Naive thymus-derived CD4-positive, alpha-beta T cell (primary cell): ENCODE measurements at regions not wholly inside any gene's neighbourhood (a gene's known extent, or its start where the extent isn't known, plus 50 kb on each side); places are given as distances from the start of the nearest gene placed in this dataset.
A peak's percentile ranks its signal among the peaks of the same experiment; 100 is the strongest.

ENCODE experiments used
- ATAC-seq: fragments of 150-1000 bp; cut with Tn5 transposase; 2 replicates; pipeline ENCODE4 v1.10.0; 2021; ENCODE audit warnings: mild to moderate bottlenecking, moderate library complexity
- CTCF ChIA-PET: fragments of 350-600 bp; sonication (Branson Sonifier 250); formaldehyde crosslinking; loops from one replicate; lab custom pipeline; 2021; ENCODE audit warnings: antibody characterized with exemption; lab: Charles Lee
- POLR2A ChIA-PET: fragments of 350-600 bp; sonication (Branson Sonifier 250); formaldehyde crosslinking; loops from one replicate; lab custom pipeline; 2021; ENCODE audit warnings: antibody characterized with exemption, inconsistent platforms; lab: Charles Lee
- DNase-seq, 9 donors: peaks; one replicate each; pipeline versions ENCODE4 v3.0.0 to v3.0.0-alpha.2; 2020 to 2022; ENCODE audit warnings: mixed read lengths in 1 of 9
- H3K27ac ChIP-seq: one replicate; pipeline ENCODE4 v1.7.0; 2013; ENCODE audit warnings: mild to moderate bottlenecking, low read depth, low read length, moderate library complexity
- H3K27me3 ChIP-seq, 2 donors: one replicate each; pipeline ENCODE4 v1.7.0; 2013; ENCODE audit warnings: low read length in 2 of 2, mild to moderate bottlenecking in 2 of 2, moderate library complexity in 2 of 2; ENCODE audit not compliant: control insufficient read depth in 2 of 2, insufficient read depth in 2 of 2
- H3K36me3 ChIP-seq, 3 experiments: 1 replicate in 2 of 3; 2 replicates in 1 of 3; pipeline ENCODE4 v1.7.0; 2013; ENCODE audit warnings: low read length in 3 of 3, mild to moderate bottlenecking in 3 of 3, moderate library complexity in 1 of 3; ENCODE audit not compliant: insufficient read depth in 3 of 3, control insufficient read depth in 2 of 3
- H3K4me1 ChIP-seq, 2 donors: one replicate each; pipeline ENCODE4 v1.7.0; 2013; ENCODE audit warnings: low read length in 2 of 2, mild to moderate bottlenecking in 2 of 2, moderate library complexity in 1 of 2; ENCODE audit not compliant: control insufficient read depth in 2 of 2, insufficient read depth in 2 of 2
- H3K4me3 ChIP-seq: 2 replicates; pipeline ENCODE4 v1.7.0; 2013; ENCODE audit warnings: mild to moderate bottlenecking, low read length
- H3K9me3 ChIP-seq, 3 experiments: 1 replicate in 2 of 3; 2 replicates in 1 of 3; pipeline ENCODE4 v1.7.0; 2013; ENCODE audit warnings: low read length in 3 of 3; ENCODE audit not compliant: control insufficient read depth in 2 of 3
- H3K27ac Mint-ChIP-seq, 9 donors: one replicate each; pipeline ENCODE4 v1.8.0; 2020 to 2022; ENCODE audit warnings: mixed read lengths in 9 of 9, mild to moderate bottlenecking in 8 of 9, moderate library complexity in 5 of 9, inconsistent platforms in 2 of 9
- H3K27me3 Mint-ChIP-seq, 5 donors: one replicate each; pipeline ENCODE4 v1.8.0; 2021 to 2022; ENCODE audit warnings: mixed read lengths in 5 of 5, mild to moderate bottlenecking in 1 of 5
- H3K36me3 Mint-ChIP-seq, 5 donors: one replicate each; pipeline ENCODE4 v1.8.0; 2020 to 2022; ENCODE audit warnings: mixed read lengths in 5 of 5, mild to moderate bottlenecking in 3 of 5, inconsistent platforms in 1 of 5
- H3K4me1 Mint-ChIP-seq, 7 donors: one replicate each; pipeline ENCODE4 v1.8.0; 2020 to 2022; ENCODE audit warnings: mixed read lengths in 7 of 7, mild to moderate bottlenecking in 3 of 7, inconsistent platforms in 1 of 7
- H3K4me3 Mint-ChIP-seq, 10 donors: one replicate each; pipeline ENCODE4 v1.8.0; 2020 to 2022; ENCODE audit warnings: mild to moderate bottlenecking in 10 of 10, mixed read lengths in 10 of 10, moderate library complexity in 6 of 10, inconsistent platforms in 2 of 10
- H3K9me3 Mint-ChIP-seq, 11 donors: one replicate each; pipeline ENCODE4 v1.8.0; 2020 to 2022; ENCODE audit warnings: mixed read lengths in 11 of 11, mild to moderate bottlenecking in 4 of 11, inconsistent platforms in 1 of 11, moderate library complexity in 1 of 11
- intact Hi-C, 2 donors: fragments of 100-400 bp; cut with micrococcal nuclease; formaldehyde crosslinking; loops; one replicate each; pipeline ENCODE4 v1.15.1; 2023

- H3K27me3 ChIP-seq: no peaks in the 10 kb centered on the region
- H3K4me1 ChIP-seq: peaks cover 16 to 23% of the 10 kb centered on the region in 2 donors
- H3K4me1 Mint-ChIP-seq: peaks cover 37 to 95% (median 79%) of the 10 kb centered on the region in 7 donors
- H3K4me3 Mint-ChIP-seq: no peak overlapping the region
- no peak overlapping the region for H3K4me3 ChIP-seq
- ATAC-seq (peak; percentile 18), DNase-seq (no peak)
- H3K27me3 Mint-ChIP-seq: no peaks in the 10 kb centered on the region
- H3K9me3 Mint-ChIP-seq: peaks cover 0 to 10% (median 0%) of the 10 kb centered on the region in 11 donors
- H3K9me3 ChIP-seq: no peaks in the 10 kb centered on the region
- no peak overlapping the region for H3K27ac ChIP-seq
- POLR2A ChIA-PET: no interaction called here
- H3K36me3 ChIP-seq: no peaks in the 10 kb centered on the region
- intact Hi-C loops: no loop called here
- H3K27ac Mint-ChIP-seq: peak overlapping the region in 3 of 9 donors; percentile 17 to 63 (median 56)
- H3K36me3 Mint-ChIP-seq: peaks cover 0 to 34% (median 21%) of the 10 kb centered on the region in 5 donors
- CTCF ChIA-PET: interaction anchor here (0.6 kb wide), 1 partner anchor 1964 kb away, joined by 3 read pairs; no protein-coding TSS in a partner anchor
Observed at GRCh38 chr6:144662812-144663365, 377.8 kb downstream of the UTRN start.

- no peaks in the 10 kb centered on the region for H3K36me3 ChIP-seq
- no peak overlapping the region for H3K4me3 ChIP-seq
- intact Hi-C loops: no loop called here
- ATAC-seq: no peak
- no peak overlapping the region for H3K27ac ChIP-seq
- ChIA-PET CTCF (interaction anchor here (0.6 kb wide), 1 partner anchor 627 kb away, joined by 3 read pairs; no protein-coding TSS in a partner anchor), POLR2A (no interaction called here)
- Mint-ChIP-seq H3K36me3 (peaks cover 0 to 38% (median 26%) of the 10 kb centered on the region in 5 donors), H3K27ac (peak overlapping the region in 3 of 9 donors; percentile 7 to 24 (median 9)), H3K4me3 (peak overlapping the region in 1 of 10 donors; percentile 2), H3K27me3 (no peaks in the 10 kb centered on the region), H3K9me3 (peaks cover 0 to 20% (median 0%) of the 10 kb centered on the region in 11 donors), H3K4me1 (peaks cover 30 to 86% (median 65%) of the 10 kb centered on the region in 7 donors)
- H3K4me1 ChIP-seq: peaks cover 12 to 19% of the 10 kb centered on the region in 2 donors
- no peak for DNase-seq
- H3K9me3 ChIP-seq: peaks cover 0 to 5% (median 0%) of the 10 kb centered on the region in 3 experiments
- no peaks in the 10 kb centered on the region for H3K27me3 ChIP-seq
Observed at GRCh38 chr6:144664281-144664680, 379.1 kb downstream of the UTRN start.

DNA sequence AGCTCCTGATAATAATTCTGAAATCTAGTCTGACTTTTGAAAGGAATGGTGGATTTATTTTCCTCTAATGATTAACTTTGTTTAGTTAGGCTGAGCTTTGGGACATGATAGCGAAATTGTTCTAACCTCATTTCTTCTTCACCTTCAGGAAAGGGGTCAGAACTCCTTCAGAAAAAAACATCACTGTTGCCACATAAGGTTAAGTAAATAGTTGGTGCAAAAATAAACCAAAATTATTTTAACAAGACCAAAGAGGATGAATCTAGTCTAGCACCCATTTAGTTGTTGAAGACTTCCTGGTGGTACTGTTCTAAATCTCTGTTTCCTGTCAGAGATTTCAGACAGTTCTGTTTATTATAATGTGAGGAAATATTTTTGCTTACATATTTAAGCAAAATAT lies 379.8 kb downstream of the UTRN start:
- Mint-ChIP-seq H3K9me3 (peaks cover 0 to 25% (median 5%) of the 10 kb centered on the region in 11 donors), H3K4me1 (peaks cover 24 to 81% (median 58%) of the 10 kb centered on the region in 7 donors), H3K4me3 (peak overlapping the region in 1 of 10 donors; percentile 60), H3K27ac (peak overlapping the region in 2 of 9 donors; percentile 9 to 47), H3K36me3 (peaks cover 0 to 42% (median 31%) of the 10 kb centered on the region in 5 donors), H3K27me3 (no peaks in the 10 kb centered on the region)
- Histone ChIP-seq H3K9me3 (peaks cover 0 to 5% (median 0%) of the 10 kb centered on the region in 3 experiments), H3K4me3 (no peak overlapping the region), H3K27ac (no peak overlapping the region), H3K36me3 (no peaks in the 10 kb centered on the region), H3K4me1 (peaks cover 6 to 12% of the 10 kb centered on the region in 2 donors), H3K27me3 (no peaks in the 10 kb centered on the region)
- intact Hi-C loops: no loop called here
- no peak for DNase-seq
- ChIA-PET POLR2A (no interaction called here), CTCF (interaction anchor here (0.6 kb wide), 1 partner anchor 628 kb away, joined by 3 read pairs; no protein-coding TSS in a partner anchor)
- ATAC-seq: no peak

- ChIA-PET POLR2A (no interaction called here), CTCF (no interaction called here)
- H3K27ac ChIP-seq: no peak overlapping the region
- ATAC-seq (no peak), DNase-seq (no peak)
- Mint-ChIP-seq H3K9me3 (peaks cover 4 to 35% (median 14%) of the 10 kb centered on the region in 11 donors), H3K27ac (peak overlapping the region in 4 of 9 donors; percentile 38 to 80 (median 51)), H3K36me3 (peaks cover 8 to 48% (median 41%) of the 10 kb centered on the region in 5 donors), H3K27me3 (no peaks in the 10 kb centered on the region), H3K4me3 (no peak overlapping the region), H3K4me1 (peaks cover 26 to 81% (median 60%) of the 10 kb centered on the region in 7 donors)
- H3K36me3 ChIP-seq: no peaks in the 10 kb centered on the region
- peaks cover 4 to 11% of the 10 kb centered on the region in 2 donors for H3K4me1 ChIP-seq
- intact Hi-C loops: no loop called here
- H3K27me3 ChIP-seq: no peaks in the 10 kb centered on the region
- H3K9me3 ChIP-seq: peaks cover 0 to 5% (median 0%) of the 10 kb centered on the region in 3 experiments
- no peak overlapping the region for H3K4me3 ChIP-seq
Observed at GRCh38 chr6:144665932-144666450, 380.9 kb downstream of the UTRN start.

DNA sequence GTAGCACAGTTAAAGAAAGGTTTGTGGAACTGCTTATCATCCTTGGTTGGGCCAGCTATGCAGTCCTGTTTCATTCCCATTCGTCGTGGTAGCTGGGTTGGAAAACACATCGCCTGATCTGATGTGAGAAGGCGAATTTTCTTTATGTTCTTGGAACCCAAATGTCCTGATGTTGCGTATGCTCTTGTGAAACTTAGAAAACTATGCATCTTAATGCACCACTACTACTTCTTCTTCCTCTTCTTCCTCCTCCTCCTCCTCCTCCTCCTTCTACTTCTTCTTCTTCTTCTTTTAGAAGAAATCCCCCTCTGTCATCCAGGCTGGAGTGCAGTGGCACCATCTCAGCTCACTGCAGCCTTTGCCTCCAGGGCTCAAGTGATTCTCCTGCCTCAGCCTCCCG lies 381.6 kb downstream of the UTRN start:
- peaks cover 4 to 43% (median 20%) of the 10 kb centered on the region in 11 donors for H3K9me3 Mint-ChIP-seq
- Histone ChIP-seq H3K27ac (no peak overlapping the region), H3K9me3 (peaks cover 0 to 5% (median 0%) of the 10 kb centered on the region in 3 experiments), H3K27me3 (no peaks in the 10 kb centered on the region), H3K36me3 (no peaks in the 10 kb centered on the region), H3K4me1 (peaks cover 4 to 11% of the 10 kb centered on the region in 2 donors), H3K4me3 (no peak overlapping the region)
- ATAC-seq (peak; percentile 14), DNase-seq (no peak)
- no peaks in the 10 kb centered on the region for H3K27me3 Mint-ChIP-seq
- CTCF ChIA-PET: no interaction called here
- intact Hi-C loops: no loop called here
- peaks cover 34 to 80% (median 60%) of the 10 kb centered on the region in 7 donors for H3K4me1 Mint-ChIP-seq
- peak overlapping the region in 3 of 10 donors; percentile 5 to 53 (median 13) for H3K4me3 Mint-ChIP-seq
- H3K27ac Mint-ChIP-seq: peak overlapping the region in 3 of 9 donors; percentile 10 to 54 (median 38)
- POLR2A ChIA-PET: interaction anchor here (0.6 kb wide), 1 partner anchor 12 kb away, joined by 4 read pairs; no protein-coding TSS in a partner anchor
- peaks cover 8 to 50% (median 45%) of the 10 kb centered on the region in 5 donors for H3K36me3 Mint-ChIP-seq

DNA sequence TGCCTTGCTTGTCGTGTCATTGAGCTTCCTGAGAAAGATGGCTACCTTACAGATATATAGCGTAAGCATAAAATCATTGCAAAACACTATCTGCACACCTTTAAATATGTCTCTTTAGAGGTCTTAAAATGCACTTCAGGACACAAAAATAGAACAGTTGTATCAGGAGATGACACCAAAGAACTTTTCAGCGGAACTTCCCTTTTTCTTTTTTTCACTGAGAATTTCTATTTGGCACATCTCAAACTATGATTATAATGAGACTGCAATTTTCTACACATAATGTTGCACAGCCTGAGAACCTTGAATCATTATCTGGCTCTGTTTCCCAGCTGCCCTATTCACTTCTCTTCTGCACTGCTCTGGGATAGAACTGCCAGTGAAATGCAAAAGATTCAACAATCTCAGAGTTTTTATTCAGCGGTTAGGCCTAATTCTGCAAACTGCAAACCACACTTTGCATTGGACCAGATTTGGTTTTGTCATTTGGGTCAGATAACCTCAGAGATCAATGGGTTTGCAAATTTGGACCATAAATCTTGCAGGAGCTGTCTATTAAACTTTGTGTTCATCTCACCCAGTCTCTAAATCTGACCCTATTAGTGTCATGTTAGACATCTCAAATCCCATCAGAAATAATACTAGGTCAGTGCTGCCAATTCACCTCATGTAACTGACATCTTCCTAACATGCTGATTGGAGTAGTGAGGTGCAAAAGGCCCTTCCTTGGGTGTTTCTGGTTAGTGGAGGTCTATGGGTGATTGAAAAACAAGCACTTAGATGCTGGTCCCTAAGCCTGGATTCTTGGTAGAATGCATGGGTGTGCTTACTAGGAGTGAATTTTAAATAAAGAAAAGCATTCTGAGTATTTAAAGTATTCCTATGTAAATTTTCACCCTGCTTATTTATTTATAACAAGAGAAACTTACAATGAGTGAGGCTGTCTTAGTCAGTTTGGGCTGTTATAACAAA lies 382.7 kb downstream of the UTRN start:
- H3K27me3 ChIP-seq: no peaks in the 10 kb centered on the region
- peaks cover 33 to 80% (median 61%) of the 10 kb centered on the region in 7 donors for H3K4me1 Mint-ChIP-seq
- intact Hi-C loops: no loop called here
- no peak overlapping the region for H3K4me3 ChIP-seq
- peaks cover 10 to 54% (median 29%) of the 10 kb centered on the region in 11 donors for H3K9me3 Mint-ChIP-seq
- no peak overlapping the region for H3K27ac ChIP-seq
- ChIA-PET CTCF (no interaction called here), POLR2A (interaction anchor here (0.6 kb wide), 1 partner anchor 13 kb away, joined by 4 read pairs; no protein-coding TSS in a partner anchor)
- ATAC-seq: peak; percentile 34
- no peak overlapping the region for H3K4me3 Mint-ChIP-seq
- peaks cover 18 to 55% (median 52%) of the 10 kb centered on the region in 5 donors for H3K36me3 Mint-ChIP-seq
- DNase-seq: no peak
- peak overlapping the region in 2 of 9 donors; percentile 30 to 48 for H3K27ac Mint-ChIP-seq
- H3K27me3 Mint-ChIP-seq: no peaks in the 10 kb centered on the region
- H3K9me3 ChIP-seq: peaks cover 0 to 5% (median 0%) of the 10 kb centered on the region in 3 experiments
- peaks cover 4 to 11% of the 10 kb centered on the region in 2 donors for H3K4me1 ChIP-seq
- H3K36me3 ChIP-seq: no peaks in the 10 kb centered on the region
